SK-N-SH treated with all-trans-retinoic acid at 6 μM for 48 hours (cell line): ENCODE measurements at regions not wholly inside any gene's neighbourhood (a gene's known extent, or its start where the extent isn't known, plus 50 kb on each side); places are given as distances from the start of the nearest gene placed in this dataset.

ENCODE experiments used
- ATAC-seq: fragments of 200-7000 bp; cut with Tn5 transposase; 3 replicates; pipeline ENCODE4 v1.9.1; 2020; ENCODE audit warnings: mild to moderate bottlenecking, moderate library complexity
- ARNTL ChIP-seq: fragments of 450-650 bp; formaldehyde crosslinking; IDR thresholded peaks from 2 replicates; pipeline ENCODE4 v1.5.0; 2020; ENCODE audit warnings: low read depth, mild to moderate bottlenecking, moderate library complexity, borderline replicate concordance
- BACH2 ChIP-seq: fragments of 250-450 bp; sonication (Bioruptor Pico); IDR thresholded peaks from 2 replicates; pipeline ENCODE4 v1.9.0; 2021; ENCODE audit warnings: mild to moderate bottlenecking, borderline replicate concordance
- CSDC2 ChIP-seq: fragments of 250-450 bp; sonication (Bioruptor Pico); IDR thresholded peaks from 2 replicates; pipeline ENCODE4 v1.5.0; 2020; ENCODE audit warnings: mild to moderate bottlenecking, moderate library complexity
- CSRNP3 ChIP-seq: fragments of 250-450 bp; sonication (Bioruptor Pico); IDR thresholded peaks from 2 replicates; pipeline ENCODE4 v1.5.1; 2021; ENCODE audit warnings: mild to moderate bottlenecking, moderate library complexity
- ESRRG ChIP-seq: fragments of 250-450 bp; sonication (Bioruptor Pico); IDR thresholded peaks from 2 replicates; pipeline ENCODE4 v1.6.1; 2021; ENCODE audit warnings: mild to moderate bottlenecking
- GLIS3 ChIP-seq: fragments of 250-450 bp; sonication (Bioruptor Pico); IDR thresholded peaks from 2 replicates; pipeline ENCODE4 v1.5.0; 2020; ENCODE audit warnings: mild to moderate bottlenecking, moderate library complexity
- ISL1 ChIP-seq: fragments of 250-450 bp; sonication (Bioruptor Pico); IDR thresholded peaks from 2 replicates; pipeline ENCODE4 v2.1.2; 2022; ENCODE audit warnings: mild to moderate bottlenecking, moderate library complexity
- OSR1 ChIP-seq: fragments of 250-450 bp; sonication (Bioruptor Pico); IDR thresholded peaks from 2 replicates; pipeline ENCODE4 v1.8.0; 2022; ENCODE audit warnings: moderate library complexity, mild to moderate bottlenecking, inconsistent platforms
- RARB ChIP-seq: fragments of 250-450 bp; sonication (Bioruptor Pico); IDR thresholded peaks from 2 replicates; pipeline ENCODE4 v1.8.0; 2021; ENCODE audit warnings: mild to moderate bottlenecking, moderate library complexity
- SNAI2 ChIP-seq: fragments of 250-450 bp; sonication (Bioruptor Pico); IDR thresholded peaks from 2 replicates; pipeline ENCODE4 v1.5.0; 2020; ENCODE audit warnings: mild to moderate bottlenecking, moderate library complexity
- TCF4 ChIP-seq: fragments of 250-450 bp; sonication (Bioruptor Pico); IDR thresholded peaks from 2 replicates; pipeline ENCODE4 v1.8.0; 2021; ENCODE audit warnings: mild to moderate bottlenecking, moderate library complexity, borderline replicate concordance
- TOX ChIP-seq: fragments of 250-450 bp; sonication (Bioruptor Pico); IDR thresholded peaks from 2 replicates; pipeline ENCODE4 v1.8.0; 2021; ENCODE audit warnings: mild to moderate bottlenecking, moderate library complexity, borderline replicate concordance
- TSHZ2 ChIP-seq: fragments of 250-450 bp; sonication (Bioruptor Pico); IDR thresholded peaks from 2 replicates; pipeline ENCODE4 v1.5.0; 2020; ENCODE audit warnings: mild to moderate bottlenecking, moderate library complexity
- ZC3H10 ChIP-seq: fragments of 250-450 bp; sonication (Bioruptor Pico); IDR thresholded peaks from 2 replicates; pipeline ENCODE4 v1.5.1; 2021; ENCODE audit warnings: mild to moderate bottlenecking, moderate library complexity
- ZFP3 ChIP-seq: fragments of 250-450 bp; sonication (Bioruptor Pico); IDR thresholded peaks from 2 replicates; pipeline ENCODE4 v1.5.0; 2020; ENCODE audit warnings: mild to moderate bottlenecking, moderate library complexity
- ZFP30 ChIP-seq: fragments of 450-650 bp; formaldehyde crosslinking; IDR thresholded peaks from 2 replicates; pipeline ENCODE4 v1.5.0; 2022; ENCODE audit warnings: mild to moderate bottlenecking, moderate library complexity
- ZNF565 ChIP-seq: fragments of 450-650 bp; formaldehyde crosslinking; conservative IDR thresholded peaks from 2 replicates; pipeline ENCODE4 v1.5.0; 2020; ENCODE audit warnings: low read depth, mild to moderate bottlenecking, moderate library complexity
- ZNF70 ChIP-seq: fragments of 450-650 bp; formaldehyde crosslinking; IDR thresholded peaks from 2 replicates; pipeline ENCODE4 v1.5.0; 2020; ENCODE audit warnings: mild to moderate bottlenecking, moderate library complexity
- ZNF8 ChIP-seq: fragments of 450-650 bp; formaldehyde crosslinking; IDR thresholded peaks from 2 replicates; pipeline ENCODE4 v1.5.0; 2020; ENCODE audit warnings: mild to moderate bottlenecking, moderate library complexity
- TF ChIP-seq, protein P1 (sequence below): fragments of 250-450 bp; sonication (Bioruptor Pico); IDR thresholded peaks from 2 replicates; pipeline ENCODE4 v1.5.1; 2020; ENCODE audit warnings: low read depth, mild to moderate bottlenecking, moderate library complexity
- TF ChIP-seq, protein P2 (sequence below): fragments of 250-450 bp; sonication (Bioruptor Pico); IDR thresholded peaks from 2 replicates; pipeline ENCODE4 v1.8.0; 2020; ENCODE audit warnings: mild to moderate bottlenecking, moderate library complexity, borderline replicate concordance
- TF ChIP-seq, protein P3 (sequence below): fragments of 250-450 bp; sonication (Bioruptor Pico); IDR thresholded peaks from 2 replicates; pipeline ENCODE4 v1.8.0; 2021; ENCODE audit warnings: low read depth, mild to moderate bottlenecking, moderate library complexity, borderline replicate concordance

DNA sequence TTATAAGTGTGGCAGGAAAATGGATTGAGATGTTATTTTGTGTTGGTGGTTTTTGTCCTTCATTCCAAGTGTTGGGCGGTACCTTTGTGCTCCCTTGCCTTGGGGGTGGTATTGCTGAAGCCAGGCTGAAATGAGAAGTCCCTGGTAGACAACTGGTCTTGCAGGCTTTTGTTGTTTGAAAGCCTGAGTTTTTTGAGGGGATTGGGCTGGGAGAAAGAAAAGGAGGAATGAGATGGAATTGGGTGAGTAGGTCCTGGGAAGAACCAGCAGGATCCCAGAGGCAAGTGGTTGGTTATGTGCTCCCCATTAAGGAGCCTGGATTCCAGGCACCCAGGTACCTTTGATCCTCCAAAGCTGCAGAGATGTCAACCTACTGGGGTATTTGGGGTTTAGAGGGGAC is 93.7 kb upstream of the SLC2A1 start (continued):
- TF ChIP-seq TCF4 (no peak), SNAI2 (CRISPR knock-in tag) (no peak), ZNF8 (CRISPR knock-in tag) (no peak), BACH2 (CRISPR knock-in tag) (no peak), TSHZ2 (no peak), ZNF565 (no peak)
- TF ChIP-seq, protein P1, sequence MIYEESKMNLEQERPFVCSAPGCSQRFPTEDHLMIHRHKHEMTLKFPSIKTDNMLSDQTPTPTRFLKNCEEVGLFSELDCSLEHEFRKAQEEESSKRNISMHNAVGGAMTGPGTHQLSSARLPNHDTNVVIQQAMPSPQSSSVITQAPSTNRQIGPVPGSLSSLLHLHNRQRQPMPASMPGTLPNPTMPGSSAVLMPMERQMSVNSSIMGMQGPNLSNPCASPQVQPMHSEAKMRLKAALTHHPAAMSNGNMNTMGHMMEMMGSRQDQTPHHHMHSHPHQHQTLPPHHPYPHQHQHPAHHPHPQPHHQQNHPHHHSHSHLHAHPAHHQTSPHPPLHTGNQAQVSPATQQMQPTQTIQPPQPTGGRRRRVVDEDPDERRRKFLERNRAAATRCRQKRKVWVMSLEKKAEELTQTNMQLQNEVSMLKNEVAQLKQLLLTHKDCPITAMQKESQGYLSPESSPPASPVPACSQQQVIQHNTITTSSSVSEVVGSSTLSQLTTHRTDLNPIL (CRISPR knock-in tag) = no peak

DNA sequence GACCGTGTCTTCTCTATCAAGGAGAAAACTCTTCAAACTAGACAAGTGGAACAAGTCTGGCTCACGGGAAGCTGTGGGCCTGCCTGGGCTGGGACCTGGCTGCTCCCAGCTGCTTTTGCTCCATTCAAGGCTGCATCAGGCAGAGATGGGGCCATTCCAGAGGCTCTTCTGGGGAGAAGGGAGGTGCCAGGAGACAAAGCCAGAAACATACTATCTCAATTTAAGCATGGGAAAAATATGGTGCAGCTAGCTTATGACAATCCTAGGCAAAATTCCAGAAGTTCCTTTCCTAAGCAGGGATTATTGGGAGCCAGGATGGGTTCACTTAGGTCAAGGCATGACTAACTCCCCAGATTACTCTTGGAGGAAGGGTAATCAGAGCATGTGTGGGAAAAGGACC is 90.8 kb upstream of the SLC2A1 start:
- ATAC-seq = no peak
- TF ChIP-seq ESRRG (CRISPR knock-in tag) = no peak
- TF ChIP-seq RARB (CRISPR knock-in tag) = no peak
- no peak for TF ChIP-seq GLIS3
- TF ChIP-seq CSRNP3 (CRISPR knock-in tag) = no peak
- no peak for TF ChIP-seq ZNF70 (CRISPR knock-in tag)
- TF ChIP-seq ZFP30 (CRISPR knock-in tag) = no peak
- TF ChIP-seq ARNTL (CRISPR knock-in tag) = no peak
- no peak for TF ChIP-seq ZNF8 (CRISPR knock-in tag)
- TF ChIP-seq ZNF565 = no peak
- no peak for TF ChIP-seq ZFP3 (CRISPR knock-in tag)
- no peak for TF ChIP-seq TSHZ2
- no peak for TF ChIP-seq CSDC2 (CRISPR knock-in tag)
- TF ChIP-seq ZC3H10 (CRISPR knock-in tag) = no peak
- TF ChIP-seq, protein P2, sequence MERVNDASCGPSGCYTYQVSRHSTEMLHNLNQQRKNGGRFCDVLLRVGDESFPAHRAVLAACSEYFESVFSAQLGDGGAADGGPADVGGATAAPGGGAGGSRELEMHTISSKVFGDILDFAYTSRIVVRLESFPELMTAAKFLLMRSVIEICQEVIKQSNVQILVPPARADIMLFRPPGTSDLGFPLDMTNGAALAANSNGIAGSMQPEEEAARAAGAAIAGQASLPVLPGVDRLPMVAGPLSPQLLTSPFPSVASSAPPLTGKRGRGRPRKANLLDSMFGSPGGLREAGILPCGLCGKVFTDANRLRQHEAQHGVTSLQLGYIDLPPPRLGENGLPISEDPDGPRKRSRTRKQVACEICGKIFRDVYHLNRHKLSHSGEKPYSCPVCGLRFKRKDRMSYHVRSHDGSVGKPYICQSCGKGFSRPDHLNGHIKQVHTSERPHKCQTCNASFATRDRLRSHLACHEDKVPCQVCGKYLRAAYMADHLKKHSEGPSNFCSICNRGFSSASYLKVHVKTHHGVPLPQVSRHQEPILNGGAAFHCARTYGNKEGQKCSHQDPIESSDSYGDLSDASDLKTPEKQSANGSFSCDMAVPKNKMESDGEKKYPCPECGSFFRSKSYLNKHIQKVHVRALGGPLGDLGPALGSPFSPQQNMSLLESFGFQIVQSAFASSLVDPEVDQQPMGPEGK (CRISPR knock-in tag) = no peak
- no peak for TF ChIP-seq SNAI2 (CRISPR knock-in tag)
- no peak for TF ChIP-seq TOX (CRISPR knock-in tag)
- TF ChIP-seq TCF4 = no peak
- TF ChIP-seq, protein P3, sequence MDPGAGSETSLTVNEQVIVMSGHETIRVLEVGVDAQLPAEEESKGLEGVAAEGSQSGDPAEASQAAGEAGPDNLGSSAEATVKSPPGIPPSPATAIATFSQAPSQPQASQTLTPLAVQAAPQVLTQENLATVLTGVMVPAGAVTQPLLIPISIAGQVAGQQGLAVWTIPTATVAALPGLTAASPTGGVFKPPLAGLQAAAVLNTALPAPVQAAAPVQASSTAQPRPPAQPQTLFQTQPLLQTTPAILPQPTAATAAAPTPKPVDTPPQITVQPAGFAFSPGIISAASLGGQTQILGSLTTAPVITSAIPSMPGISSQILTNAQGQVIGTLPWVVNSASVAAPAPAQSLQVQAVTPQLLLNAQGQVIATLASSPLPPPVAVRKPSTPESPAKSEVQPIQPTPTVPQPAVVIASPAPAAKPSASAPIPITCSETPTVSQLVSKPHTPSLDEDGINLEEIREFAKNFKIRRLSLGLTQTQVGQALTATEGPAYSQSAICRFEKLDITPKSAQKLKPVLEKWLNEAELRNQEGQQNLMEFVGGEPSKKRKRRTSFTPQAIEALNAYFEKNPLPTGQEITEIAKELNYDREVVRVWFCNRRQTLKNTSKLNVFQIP (CRISPR knock-in tag) = no peak
- TF ChIP-seq OSR1 (CRISPR knock-in tag) = no peak
- TF ChIP-seq ISL1 (CRISPR knock-in tag) = no peak
